GM12878 (cell line): ENCODE measurements at regions not wholly inside any gene's neighbourhood (a gene's known extent, or its start where the extent isn't known, plus 50 kb on each side); places are given as distances from the start of the nearest gene placed in this dataset.

Source experiments
- ATAC-seq: fragments of 200-7000 bp; cut with Tn5 transposase; 3 replicates; pipeline ENCODE4 v1.9.1; 2020; ENCODE audit warnings: mild to moderate bottlenecking, moderate library complexity
- BruUV-seq: library from RNA; stranded (reverse); fragments of 400-500 nt; replicated peaks from 2 replicates; lab custom pipeline; 2021; lab: Mats Ljungman, UMichigan
- CTCF ChIA-PET: fragments of 300-600 bp; sonication (Branson Sonifier 250); formaldehyde crosslinking; extraction: SDS; loops from one replicate; lab custom pipeline; 2021; ENCODE audit warnings: inconsistent platforms; lab: Yijun Ruan, JAX
- POLR2A ChIA-PET: fragments of 350-600 bp; formaldehyde crosslinking; extraction: SDS; loops from one replicate; lab custom pipeline; 2021; ENCODE audit warnings: inconsistent platforms; lab: Charles Lee
- RAD21 ChIA-PET: fragments of 300-600 bp; sonication (Branson Sonifier 250); formaldehyde crosslinking; loops from one replicate; lab custom pipeline; 2023; ENCODE audit warnings: antibody characterized with exemption; ENCODE audit not compliant: unreplicated experiment; lab: Charles Lee
- SMC1A ChIA-PET: fragments of 300-600 bp; sonication (Branson Sonifier 250); formaldehyde crosslinking; loops from one replicate; lab custom pipeline; 2023; ENCODE audit not compliant: unreplicated experiment, uncharacterized antibody; lab: Charles Lee
- DNase-seq: peaks from one replicate; pipeline ENCODE4 v3.0.0-alpha.2; 2011; ENCODE audit warnings: low read depth, low spot score
- FAIRE-seq: peaks from 3 replicates; lab custom pipeline; 2011; peaks lifted over from hg19 to GRCh38; lab: Jason Lieb, UNC
- H2AFZ ChIP-seq: 2 replicates; pipeline ENCODE4 v1.6.0; 2011; ENCODE audit warnings: low read depth, low read length, control low read depth; ENCODE audit not compliant: control insufficient read depth
- H3K27ac ChIP-seq: 2 replicates; pipeline ENCODE4 v1.5.1; 2011; ENCODE audit warnings: control low read depth; ENCODE audit not compliant: control insufficient read depth, insufficient read depth
- H3K27me3 ChIP-seq, 2 experiments: replicated peaks in 1 of 2; 2 replicates each; pipeline versions ENCODE4 v1.6.0 to v1.6.1; 2011; ENCODE audit warnings: low read length in 1 of 2; ENCODE audit not compliant: control insufficient read depth in 2 of 2, insufficient read depth in 2 of 2
- H3K36me3 ChIP-seq, 2 experiments: 2 replicates each; pipeline ENCODE4 v1.5.1; 2011; ENCODE audit warnings: low read length in 1 of 2; ENCODE audit not compliant: control insufficient read depth in 2 of 2, insufficient read depth in 2 of 2
- H3K4me1 ChIP-seq: 2 replicates; pipeline ENCODE4 v1.6.1; 2011; ENCODE audit warnings: mild to moderate bottlenecking, low read length, moderate library complexity, mixed read lengths; ENCODE audit not compliant: control insufficient read depth, insufficient read depth
- H3K4me2 ChIP-seq: 2 replicates; pipeline ENCODE4 v1.6.0; 2011; ENCODE audit warnings: control low read depth; ENCODE audit not compliant: control insufficient read depth, insufficient read depth
- H3K4me3 ChIP-seq: fragments of 200-600 bp; sonication (generic); 2 replicates; pipeline ENCODE4 v1.5.1; 2016
- H3K79me2 ChIP-seq: 2 replicates; pipeline ENCODE4 v1.6.0; 2011; ENCODE audit warnings: low read length; ENCODE audit not compliant: control insufficient read depth, insufficient read depth
- H3K9ac ChIP-seq: 2 replicates; pipeline ENCODE4 v1.8.0; 2011; ENCODE audit warnings: low read length, control low read depth, mixed read lengths; ENCODE audit not compliant: control insufficient read depth, insufficient read depth
- H3K9me3 ChIP-seq: replicated peaks from 3 replicates; pipeline ENCODE4 v1.5.1; 2011; ENCODE audit warnings: mild to moderate bottlenecking, low read length; ENCODE audit not compliant: control insufficient read depth, insufficient read depth
- H4K20me1 ChIP-seq: 2 replicates; pipeline ENCODE4 v1.6.0; 2011; ENCODE audit not compliant: control insufficient read depth, insufficient read depth
- CBX3 ChIP-seq: fragments of 200-600 bp; sonication (generic); IDR thresholded peaks from 2 replicates; pipeline ENCODE4 v1.6.1; 2016; ENCODE audit warnings: low read depth, borderline replicate concordance
- CHD2 ChIP-seq: IDR thresholded peaks from 2 replicates; pipeline ENCODE4 v1.6.1; 2011; ENCODE audit warnings: low read depth, low read length, improper control_type of control experiment, borderline replicate concordance
- IKZF1 ChIP-seq: fragments of 450-650 bp; conservative IDR thresholded peaks from 2 replicates; pipeline ENCODE4 v1.6.1; 2017; ENCODE audit warnings: antibody characterized with exemption, mild to moderate bottlenecking
- NR2F1 ChIP-seq: fragments of 450-650 bp; conservative IDR thresholded peaks from 2 replicates; pipeline ENCODE4 v1.6.1; 2017; ENCODE audit warnings: mild to moderate bottlenecking
- PAX5 ChIP-seq: IDR thresholded peaks from 2 replicates; pipeline ENCODE4 v1.6.1; 2011; ENCODE audit warnings: low read depth, low read length, borderline replicate concordance
- RELB ChIP-seq: fragments of 450-650 bp; IDR thresholded peaks from 2 replicates; pipeline ENCODE4 v1.6.1; 2017; ENCODE audit warnings: low read depth, mild to moderate bottlenecking, moderate library complexity
- SREBF2 ChIP-seq: IDR thresholded peaks from 2 replicates; pipeline ENCODE4 v1.6.1; 2012; ENCODE audit warnings: mild to moderate bottlenecking, low read length
- TCF7 ChIP-seq: IDR thresholded peaks from 2 replicates; pipeline ENCODE4 v1.6.1; 2014; ENCODE audit warnings: antibody characterized with exemption, borderline replicate concordance
- ZNF274 ChIP-seq: IDR thresholded peaks from one replicate; pipeline ENCODE4 v1.8.0; 2011; ENCODE audit not compliant: insufficient read length, insufficient read depth
- ZZZ3 ChIP-seq: IDR thresholded peaks from 2 replicates; pipeline ENCODE4 v1.6.1; 2011; ENCODE audit warnings: low read depth; ENCODE audit not compliant: control insufficient read depth, insufficient read length
- whole genome bisulfite sequencing: methylation state at CpG from one replicate; pipeline ENCODE4 v1.1.6; 2016; ENCODE audit warnings: low lambda C conversion rate; ENCODE audit not compliant: insufficient replicate concordance, insufficient coverage; ENCODE audit errors: missing lambda C conversion rate; 5-methylcytosine and 5-hydroxymethylcytosine counted together
- in situ Hi-C: fragments of 300-500 bp; cut with MboI; formaldehyde crosslinking; loops from 9 replicates; pipeline ENCODE4 v1.14.3; 2018; ENCODE audit warnings: mixed read lengths
- intact Hi-C: fragments of 100-400 bp; cut with micrococcal nuclease; formaldehyde crosslinking; loops from one replicate; pipeline ENCODE4 v1.14.2; 2022; ENCODE audit not compliant: unreplicated experiment
- TF ChIP-seq, protein P1 (sequence below): fragments of 450-650 bp; IDR thresholded peaks from 2 replicates; pipeline ENCODE4 v1.6.1; 2017; ENCODE audit warnings: mild to moderate bottlenecking, low read depth, inconsistent platforms; ENCODE audit not compliant: poor library complexity, severe bottlenecking
- TF ChIP-seq, protein P2 (sequence below): IDR thresholded peaks from 2 replicates; pipeline ENCODE4 v1.6.1; 2012; ENCODE audit warnings: improper control_type of control experiment, low read depth, low read length; ENCODE audit not compliant: insufficient replicate concordance
- TF ChIP-seq, protein P3 (sequence below): IDR thresholded peaks from 2 replicates; pipeline ENCODE4 v1.6.1; 2011; ENCODE audit warnings: borderline replicate concordance, low read depth, mild to moderate bottlenecking, moderate library complexity, low read length; ENCODE audit not compliant: insufficient read depth, poor library complexity, severe bottlenecking

DNA sequence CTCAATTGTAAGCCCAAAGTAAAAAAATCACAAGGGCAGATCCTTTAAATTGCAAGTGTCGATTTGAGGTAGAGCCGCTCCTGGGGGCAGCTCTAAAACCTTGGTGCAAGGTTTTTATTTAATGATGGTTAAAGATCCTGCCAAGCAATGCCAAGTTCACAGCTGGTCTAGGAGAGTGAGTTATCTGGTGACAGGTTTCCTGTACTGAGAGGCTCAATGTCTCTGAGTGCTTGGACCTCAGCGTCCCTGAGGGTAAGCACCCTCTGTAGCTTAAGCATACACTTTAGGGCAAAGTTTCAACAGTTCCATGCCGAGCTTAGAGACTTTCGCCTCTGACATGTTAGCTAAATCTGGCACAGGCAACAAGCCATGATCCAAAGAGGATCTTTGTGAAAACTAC, 119.8 kb upstream of the EGFLAM start:
- BruUV-seq, result no TSS peak
- Histone ChIP-seq H3K9ac (no peak overlapping the region), H4K20me1 (no peaks in the 10 kb centered on the region), H2AFZ (no peak overlapping the region), H3K27ac (no peak overlapping the region), H3K4me2 (no peak overlapping the region), H3K9me3 (no peaks in the 10 kb centered on the region), H3K27me3 (no peaks in the 10 kb centered on the region; a peak in 1 of 4 replicates), H3K79me2 (no peaks in the 10 kb centered on the region), H3K36me3 (no peaks in the 10 kb centered on the region), H3K4me3 (no peak overlapping the region), H3K4me1 (no peaks in the 10 kb centered on the region)
- ChIA-PET POLR2A (interaction anchor here (0.6 kb wide), 1 partner anchor 90 kb away, joined by 3 read pairs; no protein-coding TSS in a partner anchor), CTCF (no interaction called here), SMC1A (interaction anchor here (0.5 to 1.1 kb wide), 2 partner anchors 12 to 300 kb away, joined by 3 read pairs; no protein-coding TSS in a partner anchor), RAD21 (no interaction called here)
- intact Hi-C loops, result no loop called here
- 21% methylated on average over 5 of the region's 5 CpGs for WGBS
- DNase-seq (no peak), FAIRE-seq (no peak), ATAC-seq (no peak)
- in situ Hi-C loops, result no loop called here
- TF ChIP-seq, protein P1, sequence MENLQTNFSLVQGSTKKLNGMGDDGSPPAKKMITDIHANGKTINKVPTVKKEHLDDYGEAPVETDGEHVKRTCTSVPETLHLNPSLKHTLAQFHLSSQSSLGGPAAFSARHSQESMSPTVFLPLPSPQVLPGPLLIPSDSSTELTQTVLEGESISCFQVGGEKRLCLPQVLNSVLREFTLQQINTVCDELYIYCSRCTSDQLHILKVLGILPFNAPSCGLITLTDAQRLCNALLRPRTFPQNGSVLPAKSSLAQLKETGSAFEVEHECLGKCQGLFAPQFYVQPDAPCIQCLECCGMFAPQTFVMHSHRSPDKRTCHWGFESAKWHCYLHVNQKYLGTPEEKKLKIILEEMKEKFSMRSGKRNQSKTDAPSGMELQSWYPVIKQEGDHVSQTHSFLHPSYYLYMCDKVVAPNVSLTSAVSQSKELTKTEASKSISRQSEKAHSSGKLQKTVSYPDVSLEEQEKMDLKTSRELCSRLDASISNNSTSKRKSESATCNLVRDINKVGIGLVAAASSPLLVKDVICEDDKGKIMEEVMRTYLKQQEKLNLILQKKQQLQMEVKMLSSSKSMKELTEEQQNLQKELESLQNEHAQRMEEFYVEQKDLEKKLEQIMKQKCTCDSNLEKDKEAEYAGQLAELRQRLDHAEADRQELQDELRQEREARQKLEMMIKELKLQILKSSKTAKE, result no peak
- TF ChIP-seq, protein P2, sequence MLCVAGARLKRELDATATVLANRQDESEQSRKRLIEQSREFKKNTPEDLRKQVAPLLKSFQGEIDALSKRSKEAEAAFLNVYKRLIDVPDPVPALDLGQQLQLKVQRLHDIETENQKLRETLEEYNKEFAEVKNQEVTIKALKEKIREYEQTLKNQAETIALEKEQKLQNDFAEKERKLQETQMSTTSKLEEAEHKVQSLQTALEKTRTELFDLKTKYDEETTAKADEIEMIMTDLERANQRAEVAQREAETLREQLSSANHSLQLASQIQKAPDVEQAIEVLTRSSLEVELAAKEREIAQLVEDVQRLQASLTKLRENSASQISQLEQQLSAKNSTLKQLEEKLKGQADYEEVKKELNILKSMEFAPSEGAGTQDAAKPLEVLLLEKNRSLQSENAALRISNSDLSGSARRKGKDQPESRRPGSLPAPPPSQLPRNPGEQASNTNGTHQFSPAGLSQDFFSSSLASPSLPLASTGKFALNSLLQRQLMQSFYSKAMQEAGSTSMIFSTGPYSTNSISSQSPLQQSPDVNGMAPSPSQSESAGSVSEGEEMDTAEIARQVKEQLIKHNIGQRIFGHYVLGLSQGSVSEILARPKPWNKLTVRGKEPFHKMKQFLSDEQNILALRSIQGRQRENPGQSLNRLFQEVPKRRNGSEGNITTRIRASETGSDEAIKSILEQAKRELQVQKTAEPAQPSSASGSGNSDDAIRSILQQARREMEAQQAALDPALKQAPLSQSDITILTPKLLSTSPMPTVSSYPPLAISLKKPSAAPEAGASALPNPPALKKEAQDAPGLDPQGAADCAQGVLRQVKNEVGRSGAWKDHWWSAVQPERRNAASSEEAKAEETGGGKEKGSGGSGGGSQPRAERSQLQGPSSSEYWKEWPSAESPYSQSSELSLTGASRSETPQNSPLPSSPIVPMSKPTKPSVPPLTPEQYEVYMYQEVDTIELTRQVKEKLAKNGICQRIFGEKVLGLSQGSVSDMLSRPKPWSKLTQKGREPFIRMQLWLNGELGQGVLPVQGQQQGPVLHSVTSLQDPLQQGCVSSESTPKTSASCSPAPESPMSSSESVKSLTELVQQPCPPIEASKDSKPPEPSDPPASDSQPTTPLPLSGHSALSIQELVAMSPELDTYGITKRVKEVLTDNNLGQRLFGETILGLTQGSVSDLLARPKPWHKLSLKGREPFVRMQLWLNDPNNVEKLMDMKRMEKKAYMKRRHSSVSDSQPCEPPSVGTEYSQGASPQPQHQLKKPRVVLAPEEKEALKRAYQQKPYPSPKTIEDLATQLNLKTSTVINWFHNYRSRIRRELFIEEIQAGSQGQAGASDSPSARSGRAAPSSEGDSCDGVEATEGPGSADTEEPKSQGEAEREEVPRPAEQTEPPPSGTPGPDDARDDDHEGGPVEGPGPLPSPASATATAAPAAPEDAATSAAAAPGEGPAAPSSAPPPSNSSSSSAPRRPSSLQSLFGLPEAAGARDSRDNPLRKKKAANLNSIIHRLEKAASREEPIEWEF, result no peak
- no peak for TF ChIP-seq TCF7
- no peak for TF ChIP-seq CHD2
- TF ChIP-seq SREBF2, result no peak
- TF ChIP-seq PAX5, result no peak
- TF ChIP-seq IKZF1, result no peak
- TF ChIP-seq, protein P3, sequence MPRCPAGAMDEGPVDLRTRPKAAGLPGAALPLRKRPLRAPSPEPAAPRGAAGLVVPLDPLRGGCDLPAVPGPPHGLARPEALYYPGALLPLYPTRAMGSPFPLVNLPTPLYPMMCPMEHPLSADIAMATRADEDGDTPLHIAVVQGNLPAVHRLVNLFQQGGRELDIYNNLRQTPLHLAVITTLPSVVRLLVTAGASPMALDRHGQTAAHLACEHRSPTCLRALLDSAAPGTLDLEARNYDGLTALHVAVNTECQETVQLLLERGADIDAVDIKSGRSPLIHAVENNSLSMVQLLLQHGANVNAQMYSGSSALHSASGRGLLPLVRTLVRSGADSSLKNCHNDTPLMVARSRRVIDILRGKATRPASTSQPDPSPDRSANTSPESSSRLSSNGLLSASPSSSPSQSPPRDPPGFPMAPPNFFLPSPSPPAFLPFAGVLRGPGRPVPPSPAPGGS, result no peak
- TF ChIP-seq RELB, result no peak
- no peak for TF ChIP-seq NR2F1
- TF ChIP-seq ZNF274, result no peak
- TF ChIP-seq ZZZ3, result no peak
- no peak for TF ChIP-seq CBX3
